CD14-positive monocyte (primary cell): ENCODE measurements at regions not wholly inside any gene's neighbourhood (a gene's known extent, or its start where the extent isn't known, plus 50 kb on each side); places are given as distances from the start of the nearest gene placed in this dataset.

Source experiments
- DNase-seq, 3 donors: peaks; one replicate each; pipeline ENCODE4 v3.0.0-alpha.2; 2011 to 2022
- H2AFZ ChIP-seq: 2 replicates; pipeline ENCODE4 v1.6.0; 2012; ENCODE audit warnings: mild to moderate bottlenecking, low read depth, low read length, inconsistent platforms; ENCODE audit not compliant: insufficient read depth, poor library complexity, severe bottlenecking
- H3K27ac ChIP-seq, 2 donors: 1 replicate in 1 of 2; 2 replicates in 1 of 2; pipeline ENCODE4 v1.5.1; 2012 to 2013; ENCODE audit warnings: low read length in 2 of 2, control low read depth in 1 of 2, inconsistent platforms in 1 of 2, low read depth in 1 of 2, mild to moderate bottlenecking in 1 of 2
- H3K27me3 ChIP-seq, 2 donors: one replicate each; pipeline versions ENCODE4 v1.6.0 to v1.6.1; 2011 to 2013; ENCODE audit warnings: low read length in 2 of 2; ENCODE audit not compliant: control insufficient read depth in 2 of 2, insufficient read depth in 2 of 2
- H3K36me3 ChIP-seq, 2 donors: replicated peaks in 1 of 2; 1 replicate in 1 of 2; 2 replicates in 1 of 2; pipeline versions ENCODE4 v1.5.1 to v1.6.1; 2012 to 2013; ENCODE audit warnings: low read length in 2 of 2, control low read depth in 1 of 2, inconsistent platforms in 1 of 2, mild to moderate bottlenecking in 1 of 2; ENCODE audit not compliant: insufficient read depth in 2 of 2, control insufficient read depth in 1 of 2
- H3K4me1 ChIP-seq, 2 donors: 1 replicate in 1 of 2; 2 replicates in 1 of 2; pipeline versions ENCODE4 v1.5.1 to v1.6.1; 2012 to 2013; ENCODE audit warnings: low read length in 2 of 2, control low read depth in 1 of 2, inconsistent platforms in 1 of 2, mild to moderate bottlenecking in 1 of 2, moderate library complexity in 1 of 2; ENCODE audit not compliant: insufficient read depth in 2 of 2, control insufficient read depth in 1 of 2
- H3K4me2 ChIP-seq: replicated peaks from 2 replicates; pipeline ENCODE3; 2012; ENCODE audit warnings: low read length, moderate library complexity, mild to moderate bottlenecking; ENCODE audit not compliant: poor library complexity, severe bottlenecking; ENCODE audit errors: extremely low read depth
- H3K4me3 ChIP-seq, 3 experiments: fragments of 200-600 bp in 1 of 3; sonication (generic) in 1 of 3; replicated peaks in 1 of 3; 1 replicate in 2 of 3; 2 replicates in 1 of 3; pipeline ENCODE4 v1.5.1; 2011 to 2013; ENCODE audit warnings: low read length in 3 of 3, mild to moderate bottlenecking in 3 of 3, control low read depth in 2 of 3, low read depth in 2 of 3, inconsistent platforms in 1 of 3, moderate library complexity in 1 of 3
- H3K79me2 ChIP-seq: 2 replicates; pipeline ENCODE4 v1.6.0; 2012; ENCODE audit warnings: mild to moderate bottlenecking, control low read depth, inconsistent platforms, low read length, moderate library complexity; ENCODE audit not compliant: insufficient read depth
- H3K9ac ChIP-seq: 2 replicates; pipeline ENCODE4 v1.6.0; 2017; ENCODE audit warnings: low read length, mild to moderate bottlenecking; ENCODE audit not compliant: insufficient read depth, poor library complexity, severe bottlenecking
- H3K9me3 ChIP-seq, 2 donors: replicated peaks in 1 of 2; 1 replicate in 1 of 2; 2 replicates in 1 of 2; pipeline versions ENCODE4 v1.5.1 to v1.6.1; 2012 to 2013; ENCODE audit warnings: low read length in 2 of 2, control low read depth in 1 of 2; ENCODE audit not compliant: control insufficient read depth in 1 of 2, insufficient read depth in 1 of 2
- H4K20me1 ChIP-seq: 2 replicates; pipeline ENCODE4 v1.6.0; 2012; ENCODE audit warnings: mild to moderate bottlenecking, low read length, control low read depth, moderate library complexity; ENCODE audit not compliant: insufficient read depth
- H3K27ac Mint-ChIP-seq, 7 donors: one replicate each; pipeline ENCODE4 v1.8.0; 2020; ENCODE audit warnings: mild to moderate bottlenecking in 7 of 7, mixed read lengths in 7 of 7, moderate library complexity in 6 of 7, inconsistent platforms in 2 of 7
- H3K27me3 Mint-ChIP-seq, 3 donors: one replicate each; pipeline ENCODE4 v1.8.0; 2021 to 2022; ENCODE audit warnings: low read depth in 3 of 3, mild to moderate bottlenecking in 3 of 3, mixed read lengths in 3 of 3, moderate library complexity in 3 of 3, inconsistent platforms in 1 of 3
- H3K36me3 Mint-ChIP-seq, 2 donors: one replicate each; pipeline ENCODE4 v1.8.0; 2020; ENCODE audit warnings: mixed read lengths in 2 of 2, inconsistent platforms in 1 of 2, mild to moderate bottlenecking in 1 of 2
- H3K4me1 Mint-ChIP-seq: one replicate; pipeline ENCODE4 v1.8.0; 2020; ENCODE audit warnings: mild to moderate bottlenecking, mixed read lengths
- H3K4me3 Mint-ChIP-seq, 2 donors: one replicate each; pipeline ENCODE4 v1.8.0; 2020; ENCODE audit warnings: mild to moderate bottlenecking in 2 of 2, mixed read lengths in 2 of 2, moderate library complexity in 1 of 2
- H3K9me3 Mint-ChIP-seq, 7 donors: one replicate each; pipeline ENCODE4 v1.8.0; 2020 to 2022; ENCODE audit warnings: mixed read lengths in 7 of 7, mild to moderate bottlenecking in 6 of 7, moderate library complexity in 6 of 7, inconsistent platforms in 2 of 7
- CTCF ChIP-seq: fragments of 200-600 bp; IDR thresholded peaks from one replicate; pipeline ENCODE4 v1.8.0; 2022; ENCODE audit warnings: antibody characterized with exemption, mild to moderate bottlenecking
- WGBS: methylation state at CpG from one replicate; pipeline ENCODE4 v1.1.5; 2013; ENCODE audit warnings: missing lambda C conversion rate; ENCODE audit not compliant: insufficient coverage; 5-methylcytosine and 5-hydroxymethylcytosine counted together
- intact Hi-C, 2 donors: fragments of 100-400 bp; cut with micrococcal nuclease; formaldehyde crosslinking; loops; one replicate each; pipeline versions ENCODE4 v1.15.0 to v1.15.1; 2023

GRCh38 chr18:57251747-57252146 lies 100.6 kb upstream of the ST8SIA3 start:
- H2AFZ ChIP-seq = no peak overlapping the region
- H3K4me3 ChIP-seq = no peak overlapping the region
- peaks cover 0 to 13% (median 3%) of the 10 kb centered on the region in 7 donors for H3K9me3 Mint-ChIP-seq
- 84% methylated on average over 3 of the region's 3 CpGs for WGBS
- TF ChIP-seq CTCF = no peak
- H3K4me3 Mint-ChIP-seq = no peak overlapping the region
- peak overlapping the region in 1 of 7 donors; percentile 80 for H3K27ac Mint-ChIP-seq
- no peaks in the 10 kb centered on the region for H3K9me3 ChIP-seq
- no peaks in the 10 kb centered on the region for H3K36me3 ChIP-seq
- H3K4me2 ChIP-seq = no peak overlapping the region
- H3K4me1 ChIP-seq = peaks cover 5 to 8% of the 10 kb centered on the region in 2 donors
- no peak overlapping the region for H3K27ac ChIP-seq
- no peaks in the 10 kb centered on the region for H3K36me3 Mint-ChIP-seq
- H3K27me3 Mint-ChIP-seq = peaks cover 0 to 4% (median 2%) of the 10 kb centered on the region in 3 donors
- H3K79me2 ChIP-seq = no peaks in the 10 kb centered on the region
- no peaks in the 10 kb centered on the region for H4K20me1 ChIP-seq
- intact Hi-C loops = no loop called here
- DNase-seq = no peak
- H3K27me3 ChIP-seq = no peaks in the 10 kb centered on the region
- H3K9ac ChIP-seq = no peak overlapping the region
- H3K4me1 Mint-ChIP-seq = peaks cover 14% of the 10 kb centered on the region

GRCh38 chr18:57253903-57254302 lies 98.5 kb upstream of the ST8SIA3 start:
- H3K9me3 Mint-ChIP-seq = peaks cover 0 to 18% (median 7%) of the 10 kb centered on the region in 7 donors
- intact Hi-C loops = no loop called here
- H3K4me3 Mint-ChIP-seq = no peak overlapping the region
- H3K27ac Mint-ChIP-seq = no peak overlapping the region
- WGBS = no CpG with 5 or more reads among the region's 9 CpGs
- Histone ChIP-seq H3K27ac (no peak overlapping the region), H3K9me3 (no peaks in the 10 kb centered on the region), H2AFZ (no peak overlapping the region), H4K20me1 (no peaks in the 10 kb centered on the region), H3K36me3 (no peaks in the 10 kb centered on the region), H3K4me3 (no peak overlapping the region), H3K79me2 (no peaks in the 10 kb centered on the region), H3K4me2 (no peak overlapping the region), H3K9ac (no peak overlapping the region), H3K27me3 (no peaks in the 10 kb centered on the region), H3K4me1 (peaks cover 3 to 4% of the 10 kb centered on the region in 2 donors)
- DNase-seq = no peak
- H3K36me3 Mint-ChIP-seq = no peaks in the 10 kb centered on the region
- H3K27me3 Mint-ChIP-seq = peaks cover 0 to 6% (median 2%) of the 10 kb centered on the region in 3 donors
- TF ChIP-seq CTCF = no peak
- H3K4me1 Mint-ChIP-seq = peaks cover 4% of the 10 kb centered on the region
